ENCODE measurements at regions not wholly inside any gene's neighbourhood (a gene's known extent, or its start where the extent isn't known, plus 50 kb on each side); places are given as distances from the start of the nearest gene placed in this dataset.

DNA sequence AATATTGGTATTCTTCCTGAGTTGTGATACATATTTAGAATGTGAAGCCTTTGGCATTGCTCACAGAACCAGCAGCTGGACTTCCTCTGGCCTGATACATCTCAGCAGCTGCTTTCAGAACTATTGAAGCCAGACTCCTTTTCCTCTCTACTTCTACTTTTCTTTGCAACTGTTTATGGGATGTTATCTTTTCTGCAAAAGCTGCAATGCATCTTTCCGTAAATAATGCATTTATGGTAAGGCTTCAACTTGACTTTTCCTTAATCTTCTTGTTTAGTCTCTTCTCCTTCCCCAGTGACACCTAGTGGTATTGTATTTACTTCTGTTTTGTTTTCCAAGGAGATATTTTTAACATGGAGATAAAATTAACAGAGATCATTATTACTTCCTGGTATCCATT lies 1548.7 kb downstream of the PCDH7 start:
- TF ChIP-seq POLR2A (IDR thresholded peaks at IDR 0.05) = no peak
- TF ChIP-seq, protein P1, sequence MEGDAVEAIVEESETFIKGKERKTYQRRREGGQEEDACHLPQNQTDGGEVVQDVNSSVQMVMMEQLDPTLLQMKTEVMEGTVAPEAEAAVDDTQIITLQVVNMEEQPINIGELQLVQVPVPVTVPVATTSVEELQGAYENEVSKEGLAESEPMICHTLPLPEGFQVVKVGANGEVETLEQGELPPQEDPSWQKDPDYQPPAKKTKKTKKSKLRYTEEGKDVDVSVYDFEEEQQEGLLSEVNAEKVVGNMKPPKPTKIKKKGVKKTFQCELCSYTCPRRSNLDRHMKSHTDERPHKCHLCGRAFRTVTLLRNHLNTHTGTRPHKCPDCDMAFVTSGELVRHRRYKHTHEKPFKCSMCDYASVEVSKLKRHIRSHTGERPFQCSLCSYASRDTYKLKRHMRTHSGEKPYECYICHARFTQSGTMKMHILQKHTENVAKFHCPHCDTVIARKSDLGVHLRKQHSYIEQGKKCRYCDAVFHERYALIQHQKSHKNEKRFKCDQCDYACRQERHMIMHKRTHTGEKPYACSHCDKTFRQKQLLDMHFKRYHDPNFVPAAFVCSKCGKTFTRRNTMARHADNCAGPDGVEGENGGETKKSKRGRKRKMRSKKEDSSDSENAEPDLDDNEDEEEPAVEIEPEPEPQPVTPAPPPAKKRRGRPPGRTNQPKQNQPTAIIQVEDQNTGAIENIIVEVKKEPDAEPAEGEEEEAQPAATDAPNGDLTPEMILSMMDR (IDR thresholded peaks at IDR 0.05) = no peak
- no peak for TF ChIP-seq EP300 (IDR thresholded peaks at IDR 0.05)

Measured in stomach (tissue), 4 donors.